ENCODE measurements at regions not wholly inside any gene's neighbourhood (a gene's known extent, or its start where the extent isn't known, plus 50 kb on each side); places are given as distances from the start of the nearest gene placed in this dataset.

DNA sequence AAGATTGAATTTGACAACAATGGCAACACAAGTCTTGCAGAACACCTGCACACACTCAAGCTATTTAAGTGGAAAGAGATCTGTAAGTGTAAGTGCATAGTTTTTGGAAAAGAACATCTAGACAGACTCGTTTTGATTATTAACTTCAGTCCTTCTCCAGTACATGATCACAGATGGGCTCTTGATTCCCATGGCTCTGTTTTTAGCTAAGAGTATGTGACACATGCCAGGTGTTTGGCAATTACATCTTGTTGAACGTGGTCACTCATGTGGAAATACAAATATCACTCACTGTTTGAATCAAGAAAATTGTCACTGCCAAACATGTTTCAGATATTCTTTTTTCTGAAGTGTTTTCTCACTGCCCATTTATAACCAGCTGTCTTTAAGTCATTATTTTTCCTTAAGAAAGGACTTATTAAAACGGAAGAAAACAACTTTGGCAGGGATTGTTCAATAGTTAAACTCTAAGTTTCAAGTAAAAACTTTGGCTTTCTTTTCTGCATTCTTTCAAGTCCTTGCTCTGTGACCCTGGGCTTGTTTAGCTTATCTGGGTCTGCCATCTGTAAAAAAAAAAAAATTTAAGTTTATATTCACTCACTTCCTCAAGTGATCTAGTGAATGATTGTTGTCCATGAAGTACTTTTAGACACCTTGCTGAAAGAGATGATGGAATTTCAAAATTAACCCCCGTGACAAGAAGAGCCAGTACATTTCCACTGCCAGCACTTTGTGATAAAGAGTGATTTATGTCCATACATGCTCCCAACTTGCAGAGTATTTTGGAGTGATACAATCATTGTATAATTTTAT, 125.4 kb downstream of the ATXN3L start:
- no peak for TF ChIP-seq HDAC2 (IDR thresholded peaks at IDR 0.05)
- no peak for TF ChIP-seq RNF2 (IDR thresholded peaks at IDR 0.05; ENCODE audit: borderline replicate concordance, low read depth)
- TF ChIP-seq, protein P1, sequence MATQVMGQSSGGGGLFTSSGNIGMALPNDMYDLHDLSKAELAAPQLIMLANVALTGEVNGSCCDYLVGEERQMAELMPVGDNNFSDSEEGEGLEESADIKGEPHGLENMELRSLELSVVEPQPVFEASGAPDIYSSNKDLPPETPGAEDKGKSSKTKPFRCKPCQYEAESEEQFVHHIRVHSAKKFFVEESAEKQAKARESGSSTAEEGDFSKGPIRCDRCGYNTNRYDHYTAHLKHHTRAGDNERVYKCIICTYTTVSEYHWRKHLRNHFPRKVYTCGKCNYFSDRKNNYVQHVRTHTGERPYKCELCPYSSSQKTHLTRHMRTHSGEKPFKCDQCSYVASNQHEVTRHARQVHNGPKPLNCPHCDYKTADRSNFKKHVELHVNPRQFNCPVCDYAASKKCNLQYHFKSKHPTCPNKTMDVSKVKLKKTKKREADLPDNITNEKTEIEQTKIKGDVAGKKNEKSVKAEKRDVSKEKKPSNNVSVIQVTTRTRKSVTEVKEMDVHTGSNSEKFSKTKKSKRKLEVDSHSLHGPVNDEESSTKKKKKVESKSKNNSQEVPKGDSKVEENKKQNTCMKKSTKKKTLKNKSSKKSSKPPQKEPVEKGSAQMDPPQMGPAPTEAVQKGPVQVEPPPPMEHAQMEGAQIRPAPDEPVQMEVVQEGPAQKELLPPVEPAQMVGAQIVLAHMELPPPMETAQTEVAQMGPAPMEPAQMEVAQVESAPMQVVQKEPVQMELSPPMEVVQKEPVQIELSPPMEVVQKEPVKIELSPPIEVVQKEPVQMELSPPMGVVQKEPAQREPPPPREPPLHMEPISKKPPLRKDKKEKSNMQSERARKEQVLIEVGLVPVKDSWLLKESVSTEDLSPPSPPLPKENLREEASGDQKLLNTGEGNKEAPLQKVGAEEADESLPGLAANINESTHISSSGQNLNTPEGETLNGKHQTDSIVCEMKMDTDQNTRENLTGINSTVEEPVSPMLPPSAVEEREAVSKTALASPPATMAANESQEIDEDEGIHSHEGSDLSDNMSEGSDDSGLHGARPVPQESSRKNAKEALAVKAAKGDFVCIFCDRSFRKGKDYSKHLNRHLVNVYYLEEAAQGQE (IDR thresholded peaks at IDR 0.05): no peak
- TF ChIP-seq, protein P2, sequence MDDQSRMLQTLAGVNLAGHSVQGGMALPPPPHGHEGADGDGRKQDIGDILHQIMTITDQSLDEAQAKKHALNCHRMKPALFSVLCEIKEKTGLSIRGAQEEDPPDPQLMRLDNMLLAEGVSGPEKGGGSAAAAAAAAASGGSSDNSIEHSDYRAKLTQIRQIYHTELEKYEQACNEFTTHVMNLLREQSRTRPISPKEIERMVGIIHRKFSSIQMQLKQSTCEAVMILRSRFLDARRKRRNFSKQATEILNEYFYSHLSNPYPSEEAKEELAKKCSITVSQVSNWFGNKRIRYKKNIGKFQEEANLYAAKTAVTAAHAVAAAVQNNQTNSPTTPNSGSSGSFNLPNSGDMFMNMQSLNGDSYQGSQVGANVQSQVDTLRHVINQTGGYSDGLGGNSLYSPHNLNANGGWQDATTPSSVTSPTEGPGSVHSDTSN (IDR thresholded peaks at IDR 0.05): no peak
- TF ChIP-seq JUN (IDR thresholded peaks at IDR 0.05): no peak
- no peak for TF ChIP-seq MYC (IDR thresholded peaks at IDR 0.05; ENCODE audit: borderline replicate concordance, low read length)
- TF ChIP-seq CTCF (IDR thresholded peaks at IDR 0.05): no peak
